Ovary (tissue), 3 donors: ENCODE measurements at regions not wholly inside any gene's neighbourhood (a gene's known extent, or its start where the extent isn't known, plus 50 kb on each side); places are given as distances from the start of the nearest gene placed in this dataset.
"Not testable (repeated sequence)": the region's sequence is repeated elsewhere in the genome, so short reads cannot be mapped to it uniquely, and the experiment has no call there.

Experiments
- EP300 ChIP-seq: sonication (generic); formaldehyde crosslinking; IDR thresholded peaks from one replicate; pipeline ENCODE4 v1.6.1; 2017; ENCODE audit warnings: antibody characterized with exemption
- POLR2A ChIP-seq: fragments of 450-650 bp; IDR thresholded peaks from one replicate; pipeline ENCODE4 v1.6.1; 2017; ENCODE audit warnings: antibody characterized with exemption, mild to moderate bottlenecking, moderate library complexity
- TF ChIP-seq, protein P1 (sequence below), 3 donors: fragments of 450-650 bp in 2 of 3; fragments of 200-600 bp in 1 of 3; IDR thresholded peaks; one replicate each; pipeline versions ENCODE4 v1.5.1 to v1.8.0; 2016 to 2022; ENCODE audit warnings: antibody characterized with exemption in 3 of 3, mild to moderate bottlenecking in 1 of 3
- donor health status: DM: no; HTN: no; CAD: no.

DNA sequence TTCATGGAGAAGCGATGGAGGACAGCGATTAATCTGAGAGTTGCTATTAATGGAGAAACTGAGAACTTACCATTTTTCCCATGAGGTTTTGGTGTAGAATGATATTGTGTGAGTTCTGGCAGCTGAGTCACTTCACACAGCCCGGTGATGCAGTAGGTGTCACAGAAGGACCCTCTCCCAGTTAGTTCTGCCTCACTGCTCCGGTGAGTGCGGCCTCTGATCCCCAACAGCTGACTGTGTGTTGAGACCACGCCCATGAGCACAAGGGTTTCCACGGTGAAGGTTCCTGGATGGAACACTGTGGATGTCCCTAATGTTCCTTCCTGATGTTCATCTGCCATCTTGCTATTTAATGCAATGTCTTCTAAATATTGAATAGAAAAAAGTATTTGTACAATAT is 114.0 kb upstream of the SULF2 start:
- TF ChIP-seq, protein P1, sequence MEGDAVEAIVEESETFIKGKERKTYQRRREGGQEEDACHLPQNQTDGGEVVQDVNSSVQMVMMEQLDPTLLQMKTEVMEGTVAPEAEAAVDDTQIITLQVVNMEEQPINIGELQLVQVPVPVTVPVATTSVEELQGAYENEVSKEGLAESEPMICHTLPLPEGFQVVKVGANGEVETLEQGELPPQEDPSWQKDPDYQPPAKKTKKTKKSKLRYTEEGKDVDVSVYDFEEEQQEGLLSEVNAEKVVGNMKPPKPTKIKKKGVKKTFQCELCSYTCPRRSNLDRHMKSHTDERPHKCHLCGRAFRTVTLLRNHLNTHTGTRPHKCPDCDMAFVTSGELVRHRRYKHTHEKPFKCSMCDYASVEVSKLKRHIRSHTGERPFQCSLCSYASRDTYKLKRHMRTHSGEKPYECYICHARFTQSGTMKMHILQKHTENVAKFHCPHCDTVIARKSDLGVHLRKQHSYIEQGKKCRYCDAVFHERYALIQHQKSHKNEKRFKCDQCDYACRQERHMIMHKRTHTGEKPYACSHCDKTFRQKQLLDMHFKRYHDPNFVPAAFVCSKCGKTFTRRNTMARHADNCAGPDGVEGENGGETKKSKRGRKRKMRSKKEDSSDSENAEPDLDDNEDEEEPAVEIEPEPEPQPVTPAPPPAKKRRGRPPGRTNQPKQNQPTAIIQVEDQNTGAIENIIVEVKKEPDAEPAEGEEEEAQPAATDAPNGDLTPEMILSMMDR (IDR thresholded peaks at IDR 0.05), result not testable (repeated sequence)
- not testable (repeated sequence) for TF ChIP-seq POLR2A, EP300
